ENCODE measurements at regions not wholly inside any gene's neighbourhood (a gene's known extent, or its start where the extent isn't known, plus 50 kb on each side); places are given as distances from the start of the nearest gene placed in this dataset.
A peak's percentile ranks its signal among the peaks of the same experiment; 100 is the strongest.

DNA sequence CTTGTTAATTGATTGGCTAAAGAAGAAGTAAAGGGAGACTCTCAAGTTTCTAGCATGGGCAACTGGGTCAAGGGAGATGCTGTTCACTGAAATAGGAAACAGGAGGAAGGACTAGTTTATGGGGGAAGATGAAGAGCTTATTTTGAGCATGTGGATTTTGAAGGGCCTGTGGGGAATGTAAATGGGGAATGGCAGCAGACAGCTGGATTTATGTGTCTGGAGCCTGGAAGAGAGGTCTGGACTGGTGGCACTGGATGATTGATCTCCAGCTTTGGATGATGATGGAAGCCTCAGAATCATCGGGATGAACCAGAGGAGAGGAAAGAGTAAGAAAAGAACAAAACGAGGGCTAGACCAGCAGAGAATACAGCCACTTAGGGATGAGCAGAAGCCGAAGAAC lies 54.9 kb upstream of the ENAH start:
- no peak overlapping the region for H3K27ac ChIP-seq
- TF ChIP-seq ZFX (IDR thresholded peaks at IDR 0.05) = no peak
- TF ChIP-seq, protein P1, sequence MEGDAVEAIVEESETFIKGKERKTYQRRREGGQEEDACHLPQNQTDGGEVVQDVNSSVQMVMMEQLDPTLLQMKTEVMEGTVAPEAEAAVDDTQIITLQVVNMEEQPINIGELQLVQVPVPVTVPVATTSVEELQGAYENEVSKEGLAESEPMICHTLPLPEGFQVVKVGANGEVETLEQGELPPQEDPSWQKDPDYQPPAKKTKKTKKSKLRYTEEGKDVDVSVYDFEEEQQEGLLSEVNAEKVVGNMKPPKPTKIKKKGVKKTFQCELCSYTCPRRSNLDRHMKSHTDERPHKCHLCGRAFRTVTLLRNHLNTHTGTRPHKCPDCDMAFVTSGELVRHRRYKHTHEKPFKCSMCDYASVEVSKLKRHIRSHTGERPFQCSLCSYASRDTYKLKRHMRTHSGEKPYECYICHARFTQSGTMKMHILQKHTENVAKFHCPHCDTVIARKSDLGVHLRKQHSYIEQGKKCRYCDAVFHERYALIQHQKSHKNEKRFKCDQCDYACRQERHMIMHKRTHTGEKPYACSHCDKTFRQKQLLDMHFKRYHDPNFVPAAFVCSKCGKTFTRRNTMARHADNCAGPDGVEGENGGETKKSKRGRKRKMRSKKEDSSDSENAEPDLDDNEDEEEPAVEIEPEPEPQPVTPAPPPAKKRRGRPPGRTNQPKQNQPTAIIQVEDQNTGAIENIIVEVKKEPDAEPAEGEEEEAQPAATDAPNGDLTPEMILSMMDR (conservative IDR thresholded peaks at IDR 0.05) = no peak

DNA sequence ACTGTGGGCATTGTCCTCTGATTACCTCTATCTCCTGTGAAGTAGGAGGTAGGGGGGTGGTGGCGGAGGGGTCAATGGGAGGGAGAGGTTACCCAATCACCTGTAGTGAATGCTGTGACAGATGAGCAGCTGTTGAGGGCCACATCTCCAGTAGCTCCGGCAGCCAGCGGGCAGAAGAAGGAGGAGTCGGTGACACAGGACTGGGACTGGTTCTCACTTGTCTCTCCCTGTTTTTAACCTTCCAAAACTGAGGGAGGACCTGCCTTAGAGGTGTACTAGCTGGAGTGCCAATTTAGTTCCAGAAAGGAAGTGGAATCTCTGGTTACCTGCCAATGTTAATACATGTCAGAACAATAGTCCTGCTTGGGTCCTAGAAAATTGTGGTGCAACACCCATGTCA lies 56.2 kb upstream of the ENAH start:
- TF ChIP-seq ZFX (IDR thresholded peaks at IDR 0.05) = no peak
- TF ChIP-seq, protein P1 (conservative IDR thresholded peaks at IDR 0.05) = no peak
- peak overlapping the region; percentile 22; the same call in 1 of the 2 replicates for H3K27ac ChIP-seq

DNA sequence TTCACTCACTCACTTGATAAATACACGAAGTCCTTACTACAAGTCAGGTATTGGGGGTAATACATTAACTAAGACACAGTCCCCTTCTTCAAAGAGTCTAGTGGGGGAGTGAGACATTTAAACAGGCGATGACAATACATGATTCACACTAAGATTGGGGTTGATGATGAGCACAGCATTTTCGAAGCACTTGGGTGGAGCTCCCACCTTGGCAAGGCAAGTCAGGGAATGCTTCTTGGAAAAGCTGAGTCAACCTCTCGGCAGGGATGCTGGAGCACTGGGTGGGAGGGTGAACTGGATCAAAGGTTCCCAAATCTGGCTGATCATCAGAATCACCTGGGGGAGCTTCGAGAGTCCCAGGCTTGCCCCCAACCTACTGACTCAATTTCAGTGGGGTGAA lies 57.9 kb upstream of the ENAH start:
- TF ChIP-seq, protein P1 (conservative IDR thresholded peaks at IDR 0.05) = no peak
- TF ChIP-seq ZFX (IDR thresholded peaks at IDR 0.05) = no peak
- no peak overlapping the region for H3K27ac ChIP-seq

DNA sequence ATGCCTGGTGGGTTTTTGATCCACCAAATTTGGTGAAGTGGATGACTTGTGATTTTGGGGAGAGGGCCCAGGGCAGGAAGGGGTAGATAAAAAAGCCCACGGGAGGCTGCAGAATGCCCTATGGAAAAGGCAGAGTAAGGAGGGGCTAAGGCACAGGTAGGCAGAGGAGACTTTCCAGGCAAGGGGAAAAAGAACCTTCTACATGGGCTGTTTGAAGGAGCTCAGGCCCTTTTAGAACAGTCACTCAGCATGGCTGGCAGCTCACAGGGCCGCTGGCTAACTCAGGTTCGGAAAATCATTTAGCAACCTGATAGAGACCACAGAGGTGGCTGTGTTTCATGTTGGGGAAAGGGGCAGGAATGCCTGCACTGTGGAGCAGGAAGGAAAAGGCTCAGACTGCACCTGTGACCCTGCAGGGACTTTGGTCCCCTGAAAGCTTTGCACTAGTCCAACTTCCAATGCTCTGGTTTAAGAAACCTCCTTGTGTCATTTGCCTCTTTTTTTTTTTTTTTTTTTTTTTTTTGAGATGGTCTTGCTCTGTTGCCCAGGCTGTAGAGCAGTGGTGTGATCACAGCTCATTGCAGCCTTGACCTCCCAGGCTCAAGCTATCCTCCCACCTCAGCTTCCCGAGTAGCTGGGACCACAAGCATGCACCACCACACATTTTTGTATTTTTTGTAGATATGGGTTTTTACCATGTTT lies 58.5 kb upstream of the ENAH start:
- no peak overlapping the region for H3K27ac ChIP-seq
- no peak for TF ChIP-seq ZFX (IDR thresholded peaks at IDR 0.05)
- TF ChIP-seq, protein P1 (conservative IDR thresholded peaks at IDR 0.05) = no peak

DNA sequence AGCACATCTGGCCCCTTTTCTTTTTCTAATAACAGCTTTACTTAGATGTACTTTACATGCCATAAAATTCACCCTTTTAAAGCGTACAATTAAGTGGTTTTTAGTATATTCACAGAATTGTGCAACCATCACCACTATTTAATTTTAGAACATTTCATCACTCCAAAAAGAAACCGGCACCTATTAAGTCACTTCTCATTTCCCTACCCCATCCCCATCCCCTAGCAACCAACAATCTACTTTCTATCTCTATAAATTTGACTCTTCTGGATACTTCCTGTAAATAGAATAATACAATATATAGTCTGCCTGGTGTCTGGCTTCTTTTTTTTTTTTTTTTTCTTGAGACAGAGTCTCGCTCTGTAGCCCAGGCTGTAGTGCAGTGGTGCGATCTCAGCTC lies 59.5 kb upstream of the ENAH start:
- TF ChIP-seq, protein P1 (conservative IDR thresholded peaks at IDR 0.05) = no peak
- no peak for TF ChIP-seq ZFX (IDR thresholded peaks at IDR 0.05)
- no peak overlapping the region for H3K27ac ChIP-seq

DNA sequence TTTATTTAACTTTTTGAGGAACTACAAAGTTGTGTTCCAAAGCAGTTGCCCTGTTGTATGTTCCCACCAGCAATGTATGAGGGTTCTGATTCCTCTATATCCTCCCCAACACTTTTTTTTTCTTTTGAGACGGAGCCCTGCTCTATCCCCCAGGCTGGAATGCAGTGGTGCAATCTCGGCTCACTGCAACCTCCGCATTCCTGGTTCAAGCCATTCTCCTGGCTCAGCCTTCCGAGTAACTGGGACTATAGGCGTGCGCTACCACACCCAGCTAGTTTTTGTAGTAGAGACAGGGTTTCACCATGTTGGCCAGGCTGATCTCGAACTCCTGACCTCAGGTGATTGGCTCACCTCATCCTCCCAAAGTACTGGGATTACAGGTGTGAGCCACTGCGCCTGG lies 60.4 kb upstream of the ENAH start:
- H3K27ac ChIP-seq = no peak overlapping the region
- TF ChIP-seq, protein P1 (conservative IDR thresholded peaks at IDR 0.05) = no peak
- TF ChIP-seq ZFX (IDR thresholded peaks at IDR 0.05) = no peak

DNA sequence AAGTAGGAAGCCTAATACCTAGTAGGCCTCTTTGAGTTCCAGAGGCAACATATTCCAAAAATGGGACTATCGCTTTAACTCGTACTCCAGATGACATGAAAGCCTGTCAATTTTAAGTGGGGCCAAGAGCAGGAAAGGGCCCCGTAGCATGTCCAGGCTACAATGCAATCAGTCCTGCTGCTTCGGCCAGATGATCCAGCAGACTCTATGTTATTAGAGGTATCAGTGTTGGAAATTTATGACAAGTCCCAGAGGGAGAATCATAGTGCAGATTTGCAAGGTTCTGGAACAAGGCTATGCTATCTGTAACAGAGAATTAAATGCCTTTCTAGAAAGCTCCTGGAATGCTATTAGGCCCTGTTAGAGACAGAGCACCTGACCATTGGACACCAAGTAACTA lies 56.7 kb upstream of the SRP9 start:
- peak overlapping the region; percentile 48; the same call in 1 of the 2 replicates for H3K27ac ChIP-seq
- TF ChIP-seq, protein P1 (conservative IDR thresholded peaks at IDR 0.05) = no peak
- no peak for TF ChIP-seq ZFX (IDR thresholded peaks at IDR 0.05)
